SK-N-SH treated with all-trans-retinoic acid at 6 μM for 48 hours (cell line): ENCODE measurements at regions not wholly inside any gene's neighbourhood (a gene's known extent, or its start where the extent isn't known, plus 50 kb on each side); places are given as distances from the start of the nearest gene placed in this dataset.

Experiments
- ZFP3 ChIP-seq: fragments of 250-450 bp; sonication (Bioruptor Pico); IDR thresholded peaks from 2 replicates; pipeline ENCODE4 v1.5.0; 2020; ENCODE audit warnings: mild to moderate bottlenecking, moderate library complexity
- ZNF70 ChIP-seq: fragments of 450-650 bp; formaldehyde crosslinking; IDR thresholded peaks from 2 replicates; pipeline ENCODE4 v1.5.0; 2020; ENCODE audit warnings: mild to moderate bottlenecking, moderate library complexity
- TF ChIP-seq, protein P1 (sequence below): fragments of 250-450 bp; sonication (Bioruptor Pico); IDR thresholded peaks from 2 replicates; pipeline ENCODE4 v1.8.0; 2020; ENCODE audit warnings: mild to moderate bottlenecking, moderate library complexity, borderline replicate concordance

DNA sequence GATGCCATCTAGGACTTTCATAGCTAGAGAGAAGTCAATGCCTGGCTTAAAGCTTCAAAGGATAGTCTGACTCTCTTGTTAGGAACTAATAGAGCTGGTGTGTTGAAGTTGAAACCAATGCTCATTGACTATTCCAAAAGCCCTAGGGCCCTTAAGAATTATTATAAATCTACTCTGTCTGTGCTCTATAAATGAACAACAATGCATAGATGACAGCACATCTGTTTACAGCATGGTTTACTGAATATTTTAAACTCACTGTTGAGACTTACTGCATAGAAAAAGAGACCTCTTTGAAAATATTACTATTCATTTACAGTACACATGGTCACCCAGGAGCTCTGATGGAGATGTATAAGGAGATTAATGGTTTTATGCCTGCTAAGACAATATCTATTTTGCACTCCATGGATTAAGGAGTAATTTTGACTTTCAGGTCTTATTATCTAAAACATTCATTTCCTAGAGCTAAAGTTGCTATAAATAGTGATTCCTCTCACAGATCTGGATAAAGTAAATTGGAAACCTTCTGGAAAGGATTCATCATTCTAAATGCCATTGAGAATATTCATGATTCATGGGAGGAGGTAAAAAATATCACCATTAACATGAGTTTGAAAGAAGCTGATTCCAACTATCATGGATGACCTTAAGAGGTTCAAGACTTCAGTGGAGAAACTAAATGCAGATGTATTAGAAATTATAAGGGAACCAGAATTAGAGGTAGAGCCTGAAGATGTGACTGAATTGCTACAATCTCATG lies 763.5 kb upstream of the MAP3K7 start:
- TF ChIP-seq, protein P1, sequence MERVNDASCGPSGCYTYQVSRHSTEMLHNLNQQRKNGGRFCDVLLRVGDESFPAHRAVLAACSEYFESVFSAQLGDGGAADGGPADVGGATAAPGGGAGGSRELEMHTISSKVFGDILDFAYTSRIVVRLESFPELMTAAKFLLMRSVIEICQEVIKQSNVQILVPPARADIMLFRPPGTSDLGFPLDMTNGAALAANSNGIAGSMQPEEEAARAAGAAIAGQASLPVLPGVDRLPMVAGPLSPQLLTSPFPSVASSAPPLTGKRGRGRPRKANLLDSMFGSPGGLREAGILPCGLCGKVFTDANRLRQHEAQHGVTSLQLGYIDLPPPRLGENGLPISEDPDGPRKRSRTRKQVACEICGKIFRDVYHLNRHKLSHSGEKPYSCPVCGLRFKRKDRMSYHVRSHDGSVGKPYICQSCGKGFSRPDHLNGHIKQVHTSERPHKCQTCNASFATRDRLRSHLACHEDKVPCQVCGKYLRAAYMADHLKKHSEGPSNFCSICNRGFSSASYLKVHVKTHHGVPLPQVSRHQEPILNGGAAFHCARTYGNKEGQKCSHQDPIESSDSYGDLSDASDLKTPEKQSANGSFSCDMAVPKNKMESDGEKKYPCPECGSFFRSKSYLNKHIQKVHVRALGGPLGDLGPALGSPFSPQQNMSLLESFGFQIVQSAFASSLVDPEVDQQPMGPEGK (CRISPR knock-in tag), result no peak
- TF ChIP-seq ZFP3 (CRISPR knock-in tag), result no peak
- no peak for TF ChIP-seq ZNF70 (CRISPR knock-in tag)
